B cell (primary cell): ENCODE measurements at regions not wholly inside any gene's neighbourhood (a gene's known extent, or its start where the extent isn't known, plus 50 kb on each side); places are given as distances from the start of the nearest gene placed in this dataset.

Source experiments
- ATAC-seq: fragments of 200-7000 bp; cut with Tn5 transposase; one replicate; pipeline ENCODE4 v1.10.0; 2021; ENCODE audit warnings: low read depth, mild to moderate bottlenecking, moderate number of reproducible peaks, moderate library complexity
- CTCF ChIA-PET: fragments of 350-600 bp; sonication (Branson Sonifier 250); formaldehyde crosslinking; loops from one replicate; lab custom pipeline; 2021; ENCODE audit warnings: antibody characterized with exemption, inconsistent platforms; lab: Charles Lee
- POLR2A ChIA-PET: fragments of 350-600 bp; sonication (Branson Sonifier 250); formaldehyde crosslinking; loops from one replicate; lab custom pipeline; 2021; ENCODE audit warnings: antibody characterized with exemption; lab: Charles Lee
- DNase-seq: peaks from one replicate; pipeline ENCODE4 v3.0.0; 2013
- H2AFZ ChIP-seq: 2 replicates; pipeline ENCODE4 v1.6.1; 2012; ENCODE audit warnings: mild to moderate bottlenecking, low read depth, low read length; ENCODE audit not compliant: insufficient read depth, poor library complexity, severe bottlenecking
- H3K27ac ChIP-seq, 2 donors: 1 replicate in 1 of 2; 2 replicates in 1 of 2; pipeline ENCODE4 v1.5.1; 2012 to 2013; ENCODE audit warnings: low read length in 2 of 2, mild to moderate bottlenecking in 2 of 2, moderate library complexity in 1 of 2
- H3K27me3 ChIP-seq, 4 experiments: fragments of 200-600 bp in 1 of 4; sonication (generic) in 1 of 4; replicated peaks in 1 of 4; 1 replicate in 2 of 4; 2 replicates in 2 of 4; pipeline versions ENCODE4 v1.6.1 to v1.7.0; 2013 to 2016; ENCODE audit warnings: low read length in 3 of 4, mild to moderate bottlenecking in 2 of 4, mixed read lengths in 1 of 4, moderate library complexity in 1 of 4; ENCODE audit not compliant: insufficient read depth in 4 of 4, control insufficient read depth in 3 of 4; ENCODE audit errors: control extremely low read depth in 1 of 4
- H3K36me3 ChIP-seq, 2 experiments: replicated peaks in 1 of 2; 1 replicate in 1 of 2; 2 replicates in 1 of 2; pipeline versions ENCODE4 v1.6.1 to v1.7.1; 2013; ENCODE audit warnings: low read length in 1 of 2; ENCODE audit not compliant: insufficient read depth in 2 of 2, control insufficient read depth in 1 of 2; ENCODE audit errors: control extremely low read depth in 1 of 2, extremely low read depth in 1 of 2
- H3K4me1 ChIP-seq, 2 donors: fragments of 200-600 bp in 1 of 2; sonication (generic) in 1 of 2; 1 replicate in 1 of 2; 2 replicates in 1 of 2; pipeline versions ENCODE4 v1.5.1 to v1.6.1; 2013 to 2017; ENCODE audit warnings: low read length in 2 of 2; ENCODE audit not compliant: control insufficient read depth in 2 of 2, insufficient read depth in 2 of 2
- H3K4me2 ChIP-seq: replicated peaks from 2 replicates; pipeline ENCODE3; 2012; ENCODE audit warnings: mild to moderate bottlenecking, low read depth, low read length; ENCODE audit not compliant: poor library complexity, severe bottlenecking
- H3K4me3 ChIP-seq, 5 experiments: fragments of 200-600 bp in 1 of 5; sonication (generic) in 1 of 5; 1 replicate in 3 of 5; 2 replicates in 2 of 5; pipeline versions ENCODE4 v1.5.1 to v1.7.0; 2011 to 2016; ENCODE audit warnings: low read length in 4 of 5, mild to moderate bottlenecking in 4 of 5, low read depth in 2 of 5, control low read depth in 1 of 5, moderate library complexity in 1 of 5; ENCODE audit not compliant: insufficient read depth in 1 of 5; ENCODE audit errors: control extremely low read depth in 1 of 5, extremely low read depth in 1 of 5
- H3K79me2 ChIP-seq: fragments of 200-600 bp; sonication (generic); one replicate; pipeline ENCODE4 v1.6.0; 2016; ENCODE audit warnings: low read length; ENCODE audit not compliant: control insufficient read depth, insufficient read depth
- H3K9ac ChIP-seq: fragments of 200-600 bp; sonication (generic); 2 replicates; pipeline ENCODE4 v1.6.1; 2017; ENCODE audit warnings: mild to moderate bottlenecking, low read length, moderate library complexity
- H3K9me3 ChIP-seq, 3 donors: one replicate each; pipeline versions ENCODE4 v1.6.1 to v1.7.1; 2013; ENCODE audit warnings: low read length in 2 of 3; ENCODE audit not compliant: control insufficient read depth in 2 of 3, insufficient read depth in 1 of 3; ENCODE audit errors: control extremely low read depth in 1 of 3
- H4K20me1 ChIP-seq: 2 replicates; pipeline ENCODE4 v1.6.0; 2012; ENCODE audit warnings: mild to moderate bottlenecking, low read length; ENCODE audit not compliant: insufficient read depth, control insufficient read depth, poor library complexity, severe bottlenecking
- H3K27ac Mint-ChIP-seq: one replicate; pipeline ENCODE4 v1.8.0; 2021; ENCODE audit warnings: mixed read lengths
- H3K27me3 Mint-ChIP-seq: one replicate; pipeline ENCODE4 v1.8.0; 2021; ENCODE audit warnings: mixed read lengths
- H3K4me1 Mint-ChIP-seq: one replicate; pipeline ENCODE4 v1.8.0; 2021; ENCODE audit warnings: mixed read lengths
- H3K4me3 Mint-ChIP-seq: one replicate; pipeline ENCODE4 v1.8.0; 2021; ENCODE audit warnings: mixed read lengths
- H3K9me3 Mint-ChIP-seq: one replicate; pipeline ENCODE4 v1.8.0; 2022; ENCODE audit warnings: mixed read lengths; ENCODE audit not compliant: insufficient read depth
- CTCF ChIP-seq: fragments of 200-600 bp; IDR thresholded peaks from one replicate; pipeline ENCODE4 v1.8.0; 2022; ENCODE audit warnings: antibody characterized with exemption, mild to moderate bottlenecking
- EZH2 ChIP-seq: IDR thresholded peaks from 2 replicates; pipeline ENCODE4 v1.6.1; 2012; ENCODE audit warnings: borderline replicate concordance, low read depth, mild to moderate bottlenecking, moderate library complexity, low read length; ENCODE audit not compliant: insufficient read depth, poor library complexity, severe bottlenecking
- WGBS: methylation state at CpG from one replicate; pipeline ENCODE4 v1.1.5; 2013; ENCODE audit warnings: missing lambda C conversion rate; ENCODE audit not compliant: insufficient coverage; 5-methylcytosine and 5-hydroxymethylcytosine counted together
- intact Hi-C: fragments of 100-400 bp; cut with micrococcal nuclease; formaldehyde crosslinking; loops from one replicate; pipeline ENCODE4 v1.10.0; 2022

GRCh38 chr15:79178594-79178993, 88.0 kb upstream of the RASGRF1 start:
- intact Hi-C loops, result no loop called here
- TF ChIP-seq CTCF (no peak), EZH2 (no peak)
- DNase-seq, result no peak
- WGBS, result 87% methylated on average over 3 of the region's 9 CpGs
- H3K9me3 ChIP-seq, result no peaks in the 10 kb centered on the region
- Mint-ChIP-seq H3K27me3 (peaks cover 30% of the 10 kb centered on the region), H3K9me3 (no peaks in the 10 kb centered on the region), H3K27ac (no peak overlapping the region), H3K4me1 (no peaks in the 10 kb centered on the region), H3K4me3 (no peak overlapping the region)
- H3K79me2 ChIP-seq, result no peaks in the 10 kb centered on the region
- POLR2A ChIA-PET, result no interaction called here
- no peak for ATAC-seq
- peaks cover 0 to 7% (median 2%) of the 10 kb centered on the region in 4 experiments for H3K27me3 ChIP-seq
- H3K36me3 ChIP-seq, result no peaks in the 10 kb centered on the region
- H3K9ac ChIP-seq, result no peak overlapping the region
- H2AFZ ChIP-seq, result no peak overlapping the region
- no peak overlapping the region for H3K4me2 ChIP-seq
- CTCF ChIA-PET, result interaction anchor here (1.1 to 12.1 kb wide), 2 partner anchors 149 to 268 kb away, joined by 3 to 216 read pairs; no protein-coding TSS in a partner anchor
- no peak overlapping the region for H3K27ac ChIP-seq
- H3K4me3 ChIP-seq, result no peak overlapping the region
- H3K4me1 ChIP-seq, result no peaks in the 10 kb centered on the region
- no peaks in the 10 kb centered on the region for H4K20me1 ChIP-seq

- H4K20me1 ChIP-seq, result no peaks in the 10 kb centered on the region
- no CpG with 5 or more reads among the region's 1 CpG for WGBS
- no peak for TF ChIP-seq CTCF
- TF ChIP-seq EZH2, result no peak
- no peak for DNase-seq
- POLR2A ChIA-PET, result no interaction called here
- no peak overlapping the region for H3K4me3 Mint-ChIP-seq
- H3K9me3 Mint-ChIP-seq, result no peaks in the 10 kb centered on the region
- no peak for ATAC-seq
- H3K27ac ChIP-seq, result no peak overlapping the region
- CTCF ChIA-PET, result interaction anchor here (2.3 to 4.7 kb wide), 2 partner anchors 8 to 148 kb away, joined by 9 to 25 read pairs; no protein-coding TSS in a partner anchor
- H3K79me2 ChIP-seq, result no peaks in the 10 kb centered on the region
- no peaks in the 10 kb centered on the region for H3K36me3 ChIP-seq
- H3K4me1 Mint-ChIP-seq, result no peaks in the 10 kb centered on the region
- H3K4me2 ChIP-seq, result no peak overlapping the region
- H3K4me1 ChIP-seq, result no peaks in the 10 kb centered on the region
- peaks cover 47% of the 10 kb centered on the region for H3K27me3 Mint-ChIP-seq
- intact Hi-C loops, result no loop called here
- no peak overlapping the region for H3K27ac Mint-ChIP-seq
- no peaks in the 10 kb centered on the region for H3K9me3 ChIP-seq
- no peak overlapping the region for H3K4me3 ChIP-seq
- H3K27me3 ChIP-seq, result peaks cover 0 to 12% (median 5%) of the 10 kb centered on the region in 4 experiments
- H3K9ac ChIP-seq, result no peak overlapping the region
- no peak overlapping the region for H2AFZ ChIP-seq
Observed at GRCh38 chr15:79176151-79176550, 85.6 kb upstream of the RASGRF1 start.
